MM.1S (cell line): ENCODE measurements at regions not wholly inside any gene's neighbourhood (a gene's known extent, or its start where the extent isn't known, plus 50 kb on each side); places are given as distances from the start of the nearest gene placed in this dataset.
A peak's percentile ranks its signal among the peaks of the same experiment; 100 is the strongest.

Experiments used
- DNase-seq: peaks from one replicate; pipeline ENCODE4 v3.0.0-alpha.2; 2015
- H2AFZ ChIP-seq: fragments of 300-600 bp; sonication (generic); 2 replicates; pipeline ENCODE4 v1.6.0; 2016; ENCODE audit warnings: antibody characterized with exemption, low read length
- H3F3A ChIP-seq: fragments of 300-600 bp; sonication (generic); 2 replicates; pipeline ENCODE4 v1.6.1; 2016; ENCODE audit warnings: mild to moderate bottlenecking, antibody characterized with exemption, low read length, moderate library complexity, mixed read lengths; ENCODE audit not compliant: insufficient read depth
- H3K27ac ChIP-seq: fragments of 300-600 bp; sonication (generic); 2 replicates; pipeline ENCODE4 v1.5.1; 2016; ENCODE audit warnings: mild to moderate bottlenecking, low read length
- H3K27me3 ChIP-seq: fragments of 300-600 bp; sonication (generic); replicated peaks from 2 replicates; pipeline ENCODE4 v1.6.0; 2016; ENCODE audit warnings: low read length; ENCODE audit not compliant: insufficient read depth
- H3K36me3 ChIP-seq: fragments of 300-600 bp; sonication (generic); replicated peaks from 2 replicates; pipeline ENCODE4 v1.6.1; 2016; ENCODE audit warnings: mild to moderate bottlenecking, low read length, mixed read lengths; ENCODE audit not compliant: insufficient read depth
- H3K4me1 ChIP-seq: fragments of 300-600 bp; sonication (generic); 2 replicates; pipeline ENCODE4 v1.6.1; 2016; ENCODE audit warnings: low read length, mixed read lengths
- H3K4me2 ChIP-seq: fragments of 300-600 bp; sonication (generic); 2 replicates; pipeline ENCODE4 v1.6.0; 2016; ENCODE audit warnings: low read depth, low read length
- H3K4me3 ChIP-seq: fragments of 300-600 bp; sonication (generic); 2 replicates; pipeline ENCODE4 v1.5.1; 2016; ENCODE audit warnings: low read length, mixed read lengths
- H3K79me2 ChIP-seq: fragments of 300-600 bp; sonication (generic); 2 replicates; pipeline ENCODE4 v1.6.1; 2016; ENCODE audit warnings: mixed run types, low read length, mixed read lengths
- H3K9ac ChIP-seq: fragments of 300-600 bp; sonication (generic); 2 replicates; pipeline ENCODE4 v1.6.1; 2016; ENCODE audit warnings: low read length, mixed read lengths
- H3K9me2 ChIP-seq: fragments of 300-600 bp; sonication (generic); replicated peaks from 2 replicates; pipeline ENCODE4 v1.6.1; 2016; ENCODE audit warnings: mild to moderate bottlenecking, low read length, mixed read lengths; ENCODE audit not compliant: insufficient read depth
- H3K9me3 ChIP-seq: fragments of 300-600 bp; sonication (generic); replicated peaks from 2 replicates; pipeline ENCODE4 v1.6.1; 2016; ENCODE audit warnings: mild to moderate bottlenecking, low read length, mixed read lengths; ENCODE audit not compliant: insufficient read depth
- H4K20me1 ChIP-seq: fragments of 300-600 bp; sonication (generic); 2 replicates; pipeline ENCODE4 v1.6.1; 2016; ENCODE audit warnings: mild to moderate bottlenecking, low read length, moderate library complexity, mixed read lengths; ENCODE audit not compliant: insufficient read depth
- EZH2 ChIP-seq: fragments of 300-600 bp; sonication (generic); optimal IDR thresholded peaks from 2 replicates; pipeline ENCODE3; 2017; ENCODE audit warnings: low read depth, mild to moderate bottlenecking, antibody characterized with exemption, low read length, mixed read lengths
- EZH2phosphoT487 ChIP-seq: fragments of 300-600 bp; sonication (generic); IDR thresholded peaks from 2 replicates; pipeline ENCODE4 v1.6.1; 2018; ENCODE audit warnings: antibody characterized with exemption, low read length
- TF ChIP-seq, protein P1 (sequence below): fragments of 300-600 bp; sonication (generic); IDR thresholded peaks from 2 replicates; pipeline ENCODE4 v1.5.1; 2016; ENCODE audit warnings: antibody characterized with exemption, low read length, mixed read lengths

DNA sequence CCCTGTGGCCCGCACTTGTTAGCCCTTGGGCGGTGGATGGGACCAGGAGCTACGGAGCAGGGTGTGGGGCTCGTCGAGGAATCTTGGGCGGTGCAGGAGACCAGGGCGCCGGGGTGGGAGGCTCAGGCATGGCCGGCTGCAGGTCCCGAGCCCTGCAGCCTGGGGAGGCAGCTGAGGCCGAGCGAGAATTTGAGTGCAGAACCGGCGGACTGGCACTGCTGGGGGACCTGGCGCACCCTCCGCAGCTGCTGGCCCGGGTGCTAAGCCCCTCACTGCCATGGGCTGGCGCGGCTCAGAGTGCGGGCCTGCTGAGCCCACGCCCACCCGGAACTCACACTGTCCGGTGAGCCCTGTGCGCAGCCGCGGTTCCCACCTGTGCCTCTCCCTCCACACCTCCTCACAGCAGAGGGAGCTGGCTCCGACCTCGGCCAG lies 73.6 kb upstream of the TLL1 start:
- H3K4me3 ChIP-seq: no peak overlapping the region
- H3K27me3 ChIP-seq: no peaks in the 10 kb centered on the region
- no peaks in the 10 kb centered on the region for H3F3A ChIP-seq
- no peaks in the 10 kb centered on the region for H3K36me3 ChIP-seq
- no peak for DNase-seq
- no peaks in the 10 kb centered on the region for H3K9me3 ChIP-seq
- no peaks in the 10 kb centered on the region for H3K79me2 ChIP-seq
- TF ChIP-seq EZH2phosphoT487 (no peak), EZH2 (no peak)
- TF ChIP-seq, protein P1, sequence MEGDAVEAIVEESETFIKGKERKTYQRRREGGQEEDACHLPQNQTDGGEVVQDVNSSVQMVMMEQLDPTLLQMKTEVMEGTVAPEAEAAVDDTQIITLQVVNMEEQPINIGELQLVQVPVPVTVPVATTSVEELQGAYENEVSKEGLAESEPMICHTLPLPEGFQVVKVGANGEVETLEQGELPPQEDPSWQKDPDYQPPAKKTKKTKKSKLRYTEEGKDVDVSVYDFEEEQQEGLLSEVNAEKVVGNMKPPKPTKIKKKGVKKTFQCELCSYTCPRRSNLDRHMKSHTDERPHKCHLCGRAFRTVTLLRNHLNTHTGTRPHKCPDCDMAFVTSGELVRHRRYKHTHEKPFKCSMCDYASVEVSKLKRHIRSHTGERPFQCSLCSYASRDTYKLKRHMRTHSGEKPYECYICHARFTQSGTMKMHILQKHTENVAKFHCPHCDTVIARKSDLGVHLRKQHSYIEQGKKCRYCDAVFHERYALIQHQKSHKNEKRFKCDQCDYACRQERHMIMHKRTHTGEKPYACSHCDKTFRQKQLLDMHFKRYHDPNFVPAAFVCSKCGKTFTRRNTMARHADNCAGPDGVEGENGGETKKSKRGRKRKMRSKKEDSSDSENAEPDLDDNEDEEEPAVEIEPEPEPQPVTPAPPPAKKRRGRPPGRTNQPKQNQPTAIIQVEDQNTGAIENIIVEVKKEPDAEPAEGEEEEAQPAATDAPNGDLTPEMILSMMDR: no peak
- no peak overlapping the region for H3K4me2 ChIP-seq
- no peak overlapping the region for H3K9ac ChIP-seq
- H3K4me1 ChIP-seq: no peaks in the 10 kb centered on the region
- H3K9me2 ChIP-seq: no peaks in the 10 kb centered on the region
- H2AFZ ChIP-seq: no peak overlapping the region
- no peaks in the 10 kb centered on the region for H4K20me1 ChIP-seq
- H3K27ac ChIP-seq: no peak overlapping the region

DNA sequence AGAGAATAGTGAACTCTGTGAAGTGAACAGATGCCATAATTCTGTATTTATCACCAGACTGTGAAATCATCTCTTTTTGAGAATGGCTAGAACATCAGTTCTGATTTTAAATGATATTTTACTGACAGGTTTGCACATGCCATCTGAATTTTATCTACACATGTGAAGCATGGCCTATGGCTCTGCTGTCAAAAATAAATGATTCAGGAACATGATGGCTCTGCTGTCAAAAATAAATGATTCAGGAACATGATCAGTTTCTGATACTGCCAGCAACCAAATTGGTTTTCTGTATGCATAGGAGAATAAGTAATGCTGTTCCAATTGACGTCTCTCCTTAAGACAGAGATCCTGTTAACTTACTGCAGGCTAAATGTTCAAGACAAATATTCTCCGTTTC lies 70.6 kb upstream of the TLL1 start:
- Histone ChIP-seq H2AFZ (no peak overlapping the region), H3K27ac (no peak overlapping the region)
- TF ChIP-seq, protein P1: no peak
- TF ChIP-seq EZH2phosphoT487 (no peak), EZH2 (no peak)

DNA sequence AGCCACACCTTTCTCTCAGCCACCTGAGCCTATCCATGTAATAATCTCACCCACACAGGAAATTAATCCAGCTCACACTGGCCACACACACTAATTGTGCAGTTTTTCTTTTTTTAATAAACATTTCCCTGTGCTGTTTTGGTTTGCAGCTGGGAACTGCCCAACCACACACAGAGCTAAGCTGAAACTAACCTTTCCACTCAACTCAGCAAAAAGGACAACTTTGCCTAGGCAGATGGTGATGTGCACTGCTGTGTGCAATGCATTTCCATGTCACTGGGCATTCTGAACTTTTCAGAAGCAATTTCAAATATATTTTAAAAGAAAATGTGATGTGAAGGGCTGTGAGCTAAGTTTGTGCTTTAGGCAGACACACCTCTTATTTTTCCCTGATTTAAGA lies 70.0 kb upstream of the TLL1 start:
- Histone ChIP-seq H3K4me3 (no peak overlapping the region), H3K9ac (no peak overlapping the region), H3F3A (no peaks in the 10 kb centered on the region), H3K9me2 (no peaks in the 10 kb centered on the region), H3K9me3 (no peaks in the 10 kb centered on the region), H3K36me3 (no peaks in the 10 kb centered on the region), H3K4me2 (no peak overlapping the region), H3K79me2 (no peaks in the 10 kb centered on the region), H4K20me1 (no peaks in the 10 kb centered on the region), H2AFZ (no peak overlapping the region), H3K4me1 (no peaks in the 10 kb centered on the region), H3K27me3 (no peaks in the 10 kb centered on the region), H3K27ac (no peak overlapping the region)
- DNase-seq: peak; percentile 36
- TF ChIP-seq, protein P1: no peak
- TF ChIP-seq EZH2phosphoT487 (no peak), EZH2 (no peak)

More for the DNA sequence above, 70.6 kb upstream of the TLL1 start:
- Histone ChIP-seq H3K9me2 (no peaks in the 10 kb centered on the region), H3K4me1 (no peaks in the 10 kb centered on the region), H3K4me3 (no peak overlapping the region), H4K20me1 (no peaks in the 10 kb centered on the region), H3K36me3 (no peaks in the 10 kb centered on the region), H3K27me3 (no peaks in the 10 kb centered on the region), H3K9ac (no peak overlapping the region), H3K4me2 (no peak overlapping the region), H3K9me3 (no peaks in the 10 kb centered on the region), H3F3A (no peaks in the 10 kb centered on the region), H3K79me2 (no peaks in the 10 kb centered on the region)
- DNase-seq: no peak
